ENCODE measurements at regions not wholly inside any gene's neighbourhood (a gene's known extent, or its start where the extent isn't known, plus 50 kb on each side); places are given as distances from the start of the nearest gene placed in this dataset.
"Not testable (repeated sequence)": the region's sequence is repeated elsewhere in the genome, so short reads cannot be mapped to it uniquely, and the experiment has no call there.

DNA sequence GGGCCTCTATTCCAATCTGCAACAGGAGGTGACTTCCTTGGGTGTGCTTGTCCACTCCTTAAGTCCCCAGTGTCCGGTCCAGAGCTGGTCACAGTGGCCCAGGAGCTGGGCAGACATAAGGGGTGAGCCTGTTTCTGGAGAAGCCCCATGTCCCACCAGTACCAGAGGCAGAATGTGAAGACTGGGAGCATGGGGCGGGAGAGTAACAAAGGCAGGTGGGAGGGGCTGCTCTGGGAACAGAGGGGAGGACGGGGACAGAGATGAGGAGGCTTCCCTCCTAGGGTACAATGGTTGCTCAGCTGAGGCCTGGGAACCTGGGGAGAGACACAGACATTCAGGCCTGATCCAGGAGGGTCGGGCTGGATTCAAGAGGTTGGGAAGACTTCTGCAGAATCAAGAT lies 323.3 kb upstream of the TNRC6C start:
- BruUV-seq (replicated peaks), result no TSS peak
- Histone ChIP-seq H3K27me3 (ENCODE audit: low read length) (peaks cover 51% of the 10 kb centered on the region), H3K4me3 (ENCODE audit: low read length) (no peak overlapping the region), H2AFZ (ENCODE audit: low read length) (no peak overlapping the region), H3K9ac (ENCODE audit: low read length) (no peak overlapping the region), H3K9me3 (ENCODE audit: low read length) (no peaks in the 10 kb centered on the region), H3K79me2 (ENCODE audit: low read length) (no peaks in the 10 kb centered on the region), H3K4me2 (ENCODE audit: low read length) (no peak overlapping the region), H3K4me1 (ENCODE audit: insufficient read depth, low read length) (no peaks in the 10 kb centered on the region), H4K20me1 (ENCODE audit: low read length) (no peaks in the 10 kb centered on the region), H3F3A (ENCODE audit: low read length, unreplicated experiment) (no peaks in the 10 kb centered on the region), H3K9me2 (replicated peaks; ENCODE audit: low read length) (no peaks in the 10 kb centered on the region), H3K27ac (ENCODE audit: low read length) (no peak overlapping the region), H3K36me3 (ENCODE audit: low read depth, low read length) (no peaks in the 10 kb centered on the region)
- ChIA-PET POLR2A (ENCODE audit: unreplicated experiment) (no interaction called here), CTCF (no interaction called here)
- TF ChIP-seq EZH2 (IDR thresholded peaks at IDR 0.05; ENCODE audit: low read length, unreplicated experiment), result no peak
- TF ChIP-seq, protein P1, sequence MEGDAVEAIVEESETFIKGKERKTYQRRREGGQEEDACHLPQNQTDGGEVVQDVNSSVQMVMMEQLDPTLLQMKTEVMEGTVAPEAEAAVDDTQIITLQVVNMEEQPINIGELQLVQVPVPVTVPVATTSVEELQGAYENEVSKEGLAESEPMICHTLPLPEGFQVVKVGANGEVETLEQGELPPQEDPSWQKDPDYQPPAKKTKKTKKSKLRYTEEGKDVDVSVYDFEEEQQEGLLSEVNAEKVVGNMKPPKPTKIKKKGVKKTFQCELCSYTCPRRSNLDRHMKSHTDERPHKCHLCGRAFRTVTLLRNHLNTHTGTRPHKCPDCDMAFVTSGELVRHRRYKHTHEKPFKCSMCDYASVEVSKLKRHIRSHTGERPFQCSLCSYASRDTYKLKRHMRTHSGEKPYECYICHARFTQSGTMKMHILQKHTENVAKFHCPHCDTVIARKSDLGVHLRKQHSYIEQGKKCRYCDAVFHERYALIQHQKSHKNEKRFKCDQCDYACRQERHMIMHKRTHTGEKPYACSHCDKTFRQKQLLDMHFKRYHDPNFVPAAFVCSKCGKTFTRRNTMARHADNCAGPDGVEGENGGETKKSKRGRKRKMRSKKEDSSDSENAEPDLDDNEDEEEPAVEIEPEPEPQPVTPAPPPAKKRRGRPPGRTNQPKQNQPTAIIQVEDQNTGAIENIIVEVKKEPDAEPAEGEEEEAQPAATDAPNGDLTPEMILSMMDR (conservative IDR thresholded peaks at IDR 0.05; ENCODE audit: low read depth, low read length), result no peak
- TF ChIP-seq EZH2phosphoT487 (IDR thresholded peaks at IDR 0.05; ENCODE audit: borderline replicate concordance, low read length), result no peak
- intact Hi-C loops (cut with micrococcal nuclease), result no loop called here
- ATAC-seq (no peak), DNase-seq (no peak)

DNA sequence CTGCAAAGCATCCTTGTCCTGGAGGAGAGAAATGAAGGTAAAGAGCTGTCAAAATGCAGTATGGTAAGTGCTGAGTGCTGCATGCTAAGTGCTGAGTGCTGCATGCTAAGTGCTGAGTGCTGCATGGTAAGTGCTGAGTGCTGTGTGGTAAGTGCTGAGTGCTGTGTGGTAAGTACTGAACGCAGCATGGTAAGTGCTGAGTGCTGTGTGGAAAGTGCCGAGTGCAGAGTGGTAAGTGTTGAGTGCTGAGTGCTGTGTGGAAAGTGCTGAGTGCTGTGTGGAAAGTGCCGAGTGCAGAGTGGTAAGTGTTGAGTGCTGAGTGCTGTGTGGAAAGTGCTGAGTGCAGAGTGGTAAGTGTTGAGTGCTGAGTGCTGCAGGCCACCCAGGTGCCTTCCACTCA lies 322.7 kb upstream of the TNRC6C start:
- BruUV-seq (replicated peaks); H3K4me3 ChIP-seq (ENCODE audit: low read length); POLR2A ChIA-PET (ENCODE audit: unreplicated experiment); H4K20me1 ChIP-seq (ENCODE audit: low read length); H3K4me2 ChIP-seq (ENCODE audit: low read length); ATAC-seq; H3K27ac ChIP-seq (ENCODE audit: low read length); H3K36me3 ChIP-seq (ENCODE audit: low read depth, low read length); H3K9ac ChIP-seq (ENCODE audit: low read length); H3K9me3 ChIP-seq (ENCODE audit: low read length); DNase-seq; H3K79me2 ChIP-seq (ENCODE audit: low read length); H3F3A ChIP-seq (ENCODE audit: low read length, unreplicated experiment); H2AFZ ChIP-seq (ENCODE audit: low read length); intact Hi-C loops (cut with micrococcal nuclease); H3K4me1 ChIP-seq (ENCODE audit: insufficient read depth, low read length); H3K9me2 ChIP-seq (replicated peaks; ENCODE audit: low read length): not testable (repeated sequence)
- peaks cover 55% of the 10 kb centered on the region for H3K27me3 ChIP-seq (ENCODE audit: low read length)
- CTCF ChIA-PET, result interaction anchor here (0.6 kb wide), 1 partner anchor 296 kb away, joined by 3 read pairs; no protein-coding TSS in a partner anchor

DNA sequence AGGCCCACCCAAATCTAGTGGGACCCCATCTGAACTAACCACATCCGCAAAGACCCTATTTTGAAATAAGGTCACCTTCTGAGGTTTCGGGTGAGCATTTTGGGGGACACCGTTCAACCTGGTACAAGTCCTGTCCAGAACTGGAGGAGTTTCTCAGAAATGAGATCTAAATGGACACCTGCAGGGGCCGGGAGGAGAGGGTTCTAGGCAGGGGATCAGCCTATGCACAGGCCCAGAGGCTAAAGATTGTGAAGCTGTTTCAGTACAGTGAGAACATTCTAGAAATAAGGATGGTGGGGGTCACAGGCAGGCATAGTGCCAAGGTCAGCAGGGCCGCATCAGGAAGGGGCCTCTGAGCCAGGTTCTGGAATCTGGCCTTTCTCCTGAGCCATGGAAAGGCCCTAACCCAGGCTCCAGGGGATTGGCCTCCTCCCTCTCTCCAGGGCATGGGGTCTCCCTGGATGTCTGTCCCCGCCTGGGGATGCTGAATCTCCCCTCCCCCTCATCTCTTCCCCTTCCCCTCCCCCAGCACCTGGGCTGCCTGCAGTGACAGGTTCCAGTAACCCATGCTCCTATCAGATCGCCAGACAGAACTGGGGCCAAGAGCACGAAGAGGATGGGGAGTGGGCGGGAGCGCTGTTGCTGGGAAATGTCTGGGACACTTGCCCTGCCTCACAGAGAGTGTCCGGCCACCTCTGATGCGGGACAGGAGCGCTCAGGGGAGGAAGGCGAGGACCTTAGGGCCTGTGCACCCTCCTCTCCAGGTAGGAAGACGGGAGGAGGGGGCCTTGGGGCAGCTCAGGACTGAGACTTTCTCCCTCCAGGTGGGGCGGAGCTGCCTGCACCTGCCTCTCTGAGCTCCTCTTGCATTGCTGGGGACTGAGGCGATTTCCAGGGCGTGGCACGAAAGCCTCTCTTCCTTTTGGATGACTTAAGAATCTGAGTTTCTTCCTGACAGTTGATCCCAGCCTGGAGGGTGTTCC lies 321.4 kb upstream of the TNRC6C start:
- H3K79me2 ChIP-seq (ENCODE audit: low read length), result no peaks in the 10 kb centered on the region
- no peaks in the 10 kb centered on the region for H3K9me2 ChIP-seq (replicated peaks; ENCODE audit: low read length)
- H3K4me3 ChIP-seq (ENCODE audit: low read length), result no peak overlapping the region
- peaks cover 68% of the 10 kb centered on the region for H3K27me3 ChIP-seq (ENCODE audit: low read length)
- no peak overlapping the region for H3K27ac ChIP-seq (ENCODE audit: low read length)
- H3K4me1 ChIP-seq (ENCODE audit: insufficient read depth, low read length), result no peaks in the 10 kb centered on the region
- no peaks in the 10 kb centered on the region for H4K20me1 ChIP-seq (ENCODE audit: low read length)
- no peak overlapping the region for H2AFZ ChIP-seq (ENCODE audit: low read length)
- no peaks in the 10 kb centered on the region for H3K36me3 ChIP-seq (ENCODE audit: low read depth, low read length)
- no peak overlapping the region for H3K4me2 ChIP-seq (ENCODE audit: low read length)
- no peak for ATAC-seq
- ChIA-PET POLR2A (ENCODE audit: unreplicated experiment) (no interaction called here), CTCF (no interaction called here)
- H3K9me3 ChIP-seq (ENCODE audit: low read length), result no peaks in the 10 kb centered on the region
- intact Hi-C loops (cut with micrococcal nuclease), result no loop called here
- no peaks in the 10 kb centered on the region for H3F3A ChIP-seq (ENCODE audit: low read length, unreplicated experiment)
- no TSS peak for BruUV-seq (replicated peaks)
- no peak for DNase-seq
- H3K9ac ChIP-seq (ENCODE audit: low read length), result no peak overlapping the region
- TF ChIP-seq, protein P1 (conservative IDR thresholded peaks at IDR 0.05; ENCODE audit: low read depth, low read length), result no peak
- no peak for TF ChIP-seq EZH2 (IDR thresholded peaks at IDR 0.05; ENCODE audit: low read length, unreplicated experiment)
- TF ChIP-seq EZH2phosphoT487 (IDR thresholded peaks at IDR 0.05; ENCODE audit: borderline replicate concordance, low read length), result no peak

Data from PC-3 (cell line).